GM18519 (cell line): ENCODE measurements at regions not wholly inside any gene's neighbourhood (a gene's known extent, or its start where the extent isn't known, plus 50 kb on each side); places are given as distances from the start of the nearest gene placed in this dataset.

Experiments used
- ATAC-seq: cut with Tn5 transposase; IDR thresholded peaks from one replicate; pipeline ENCODE4 v1.9.1; 2021; ENCODE audit warnings: mild to moderate bottlenecking, moderate library complexity; ENCODE audit not compliant: unreplicated experiment, low FRiP score

- ATAC-seq = no peak
Measured at GRCh38 chr2:58649756-58650155, 408.6 kb upstream of the FANCL start.

GRCh38 chr2:58645017-58645416 is 403.9 kb upstream of the FANCL start:
- ATAC-seq = no peak

GRCh38 chr2:58644451-58644850 is 403.3 kb upstream of the FANCL start:
- no peak for ATAC-seq

- ATAC-seq = no peak
Measured at GRCh38 chr2:58641001-58641400, 399.9 kb upstream of the FANCL start.

GRCh38 chr2:58640042-58640441 is 398.9 kb upstream of the FANCL start:
- ATAC-seq = no peak

GRCh38 chr2:58638256-58638805 is 397.2 kb upstream of the FANCL start:
- no peak for ATAC-seq

- no peak for ATAC-seq
Measured at GRCh38 chr2:58636872-58637271, 395.7 kb upstream of the FANCL start.

- no peak for ATAC-seq
Measured at GRCh38 chr2:58635801-58636375, 394.8 kb upstream of the FANCL start.

- ATAC-seq = no peak
Measured at GRCh38 chr2:58634653-58635370, 393.7 kb upstream of the FANCL start.

GRCh38 chr2:58633613-58634365 is 392.7 kb upstream of the FANCL start:
- no peak for ATAC-seq

GRCh38 chr2:58631986-58632385 is 390.9 kb upstream of the FANCL start:
- no peak for ATAC-seq

GRCh38 chr2:58629545-58630119 is 388.5 kb upstream of the FANCL start:
- no peak for ATAC-seq

- ATAC-seq = no peak
Measured at GRCh38 chr2:58620896-58621295, 379.8 kb upstream of the FANCL start.

- no peak for ATAC-seq
Measured at GRCh38 chr2:58620093-58620492, 379.0 kb upstream of the FANCL start.

GRCh38 chr2:58616961-58617360 is 375.8 kb upstream of the FANCL start:
- no peak for ATAC-seq

- ATAC-seq = no peak
Measured at GRCh38 chr2:58614219-58614618, 373.1 kb upstream of the FANCL start.

- ATAC-seq = no peak
Measured at GRCh38 chr2:58612973-58613372, 371.8 kb upstream of the FANCL start.

GRCh38 chr2:58609326-58609725 is 368.2 kb upstream of the FANCL start:
- no peak for ATAC-seq

- ATAC-seq = no peak
Measured at GRCh38 chr2:58608146-58608545, 367.0 kb upstream of the FANCL start.

- no peak for ATAC-seq
Measured at GRCh38 chr2:58607448-58607847, 366.3 kb upstream of the FANCL start.

- ATAC-seq = no peak
Measured at GRCh38 chr2:58606799-58607198, 365.7 kb upstream of the FANCL start.
